IMR-90 (cell line): ENCODE measurements at regions not wholly inside any gene's neighbourhood (a gene's known extent, or its start where the extent isn't known, plus 50 kb on each side); places are given as distances from the start of the nearest gene placed in this dataset.

ENCODE experiments used
- ATAC-seq: fragments of 200-7000 bp; cut with Tn5 transposase; 2 replicates; pipeline ENCODE4 v1.9.1; 2020; ENCODE audit warnings: low read depth, mild to moderate bottlenecking, moderate library complexity
- BruUV-seq: library from RNA; stranded (reverse); fragments of 400-500 nt; replicated peaks from 2 replicates; lab custom pipeline; 2021; lab: Mats Ljungman, UMichigan
- CTCF ChIA-PET: fragments of 300-600 bp; formaldehyde crosslinking; extraction: SDS; loops from one replicate; lab custom pipeline; 2021; ENCODE audit warnings: antibody characterized with exemption; lab: Yijun Ruan, JAX
- POLR2A ChIA-PET: fragments of 300-600 bp; sonication (Branson Sonifier 250); formaldehyde crosslinking; loops from one replicate; lab custom pipeline; 2022; ENCODE audit warnings: antibody characterized with exemption; ENCODE audit not compliant: unreplicated experiment; lab: Charles Lee
- DNase-seq: peaks from one replicate; pipeline ENCODE4 v3.0.0; 2013
- H2AFZ ChIP-seq: replicated peaks from 2 replicates; pipeline ENCODE3; 2013; ENCODE audit warnings: low read length, mild to moderate bottlenecking; ENCODE audit not compliant: poor library complexity
- H2AK5ac ChIP-seq: 2 replicates; pipeline ENCODE4 v1.6.1; 2013; ENCODE audit warnings: low read depth, low read length, inconsistent platforms
- H2AK9ac ChIP-seq: replicated peaks from 2 replicates; pipeline ENCODE3; 2013; ENCODE audit warnings: mild to moderate bottlenecking, low read depth, low read length, moderate library complexity; ENCODE audit not compliant: poor library complexity
- H2BK120ac ChIP-seq: 2 replicates; pipeline ENCODE4 v1.6.1; 2013; ENCODE audit warnings: low read depth, low read length, inconsistent platforms
- H2BK15ac ChIP-seq: 3 replicates; pipeline ENCODE4 v1.6.1; 2013; ENCODE audit warnings: low read depth, low read length, inconsistent platforms
- H2BK20ac ChIP-seq: 2 replicates; pipeline ENCODE4 v1.6.1; 2013; ENCODE audit warnings: low read depth, mild to moderate bottlenecking, inconsistent platforms, low read length, moderate library complexity
- H2BK5ac ChIP-seq: 2 replicates; pipeline ENCODE4 v1.6.1; 2013; ENCODE audit warnings: mild to moderate bottlenecking, low read depth, low read length, inconsistent platforms; ENCODE audit not compliant: poor library complexity, severe bottlenecking
- H3K14ac ChIP-seq: replicated peaks from 2 replicates; pipeline ENCODE4 v1.6.1; 2013; ENCODE audit warnings: low read depth, low read length, inconsistent platforms
- H3K18ac ChIP-seq: 2 replicates; pipeline ENCODE4 v1.6.1; 2013; ENCODE audit warnings: low read depth, low read length, control low read depth
- H3K23ac ChIP-seq: 2 replicates; pipeline ENCODE4 v1.6.1; 2013; ENCODE audit warnings: low read depth, low read length, inconsistent platforms
- H3K27ac ChIP-seq: 2 replicates; pipeline ENCODE4 v1.5.1; 2013; ENCODE audit warnings: mild to moderate bottlenecking, control low read depth, low read length; ENCODE audit not compliant: insufficient read depth
- H3K27me3 ChIP-seq: 2 replicates; pipeline ENCODE4 v1.6.1; 2013; ENCODE audit warnings: low read length; ENCODE audit not compliant: control insufficient read depth, insufficient read depth
- H3K36me3 ChIP-seq: 2 replicates; pipeline ENCODE4 v1.6.1; 2013; ENCODE audit warnings: low read length, mixed read lengths; ENCODE audit not compliant: control insufficient read depth, insufficient read depth
- H3K4ac ChIP-seq: 2 replicates; pipeline ENCODE4 v1.6.1; 2013; ENCODE audit warnings: low read depth, low read length, inconsistent platforms
- H3K4me1 ChIP-seq: 2 replicates; pipeline ENCODE4 v1.6.1; 2013; ENCODE audit warnings: low read length, mixed read lengths; ENCODE audit not compliant: control insufficient read depth, insufficient read depth
- H3K4me2 ChIP-seq: 2 replicates; pipeline ENCODE4 v1.6.1; 2013; ENCODE audit warnings: low read depth, mild to moderate bottlenecking, control low read depth, low read length, moderate library complexity
- H3K4me3 ChIP-seq: 2 replicates; pipeline ENCODE4 v1.5.1; 2013; ENCODE audit warnings: low read depth, mild to moderate bottlenecking, control low read depth, low read length, moderate library complexity; ENCODE audit not compliant: insufficient read depth
- H3K56ac ChIP-seq: 2 replicates; pipeline ENCODE4 v1.6.1; 2013; ENCODE audit warnings: low read length, inconsistent platforms; ENCODE audit not compliant: insufficient read depth; ENCODE audit errors: extremely low read depth
- H3K79me1 ChIP-seq, 2 experiments: 2 replicates each; pipeline ENCODE4 v1.6.1; 2013; ENCODE audit warnings: low read length in 2 of 2, inconsistent platforms in 1 of 2, low read depth in 1 of 2
- H3K9ac ChIP-seq: 2 replicates; pipeline ENCODE4 v1.6.1; 2013; ENCODE audit warnings: low read depth, low read length, control low read depth
- H3K9me1 ChIP-seq: 2 replicates; pipeline ENCODE4 v1.6.1; 2013; ENCODE audit warnings: low read length, inconsistent platforms; ENCODE audit not compliant: insufficient read depth
- H3K9me3 ChIP-seq: 2 replicates; pipeline ENCODE4 v1.6.1; 2013; ENCODE audit warnings: low read length; ENCODE audit not compliant: control insufficient read depth, insufficient read depth
- H4K20me1 ChIP-seq: 2 replicates; pipeline ENCODE4 v1.6.1; 2013; ENCODE audit warnings: low read length, inconsistent platforms; ENCODE audit not compliant: insufficient read depth
- H4K5ac ChIP-seq: 2 replicates; pipeline ENCODE4 v1.6.1; 2013; ENCODE audit warnings: mild to moderate bottlenecking, low read depth, low read length, control low read depth
- H4K8ac ChIP-seq, 2 experiments: 2 replicates each; pipeline ENCODE4 v1.6.1; 2013; ENCODE audit warnings: low read depth in 2 of 2, low read length in 2 of 2, control low read depth in 1 of 2, inconsistent platforms in 1 of 2
- H4K91ac ChIP-seq: 2 replicates; pipeline ENCODE4 v1.6.1; 2013; ENCODE audit warnings: low read depth, low read length, inconsistent platforms; ENCODE audit not compliant: insufficient read depth
- BHLHE40 ChIP-seq: fragments of 150-350 bp; IDR thresholded peaks from 2 replicates; pipeline ENCODE4 v1.6.1; 2016; ENCODE audit warnings: mild to moderate bottlenecking, low read depth, low read length
- CEBPB ChIP-seq: IDR thresholded peaks from 2 replicates; pipeline ENCODE4 v1.6.1; 2012; ENCODE audit warnings: low read depth, low read length, improper control_type of control experiment
- CHD1 ChIP-seq: IDR thresholded peaks from 2 replicates; pipeline ENCODE4 v1.6.1; 2012; ENCODE audit warnings: low read depth, low read length, improper control_type of control experiment
- CTCF ChIP-seq: conservative IDR thresholded peaks from 2 replicates; pipeline ENCODE4 v1.5.1; 2012; ENCODE audit warnings: mild to moderate bottlenecking, low read depth, low read length, improper control_type of control experiment
- ELK1 ChIP-seq: fragments of 150-350 bp; IDR thresholded peaks from 2 replicates; pipeline ENCODE4 v1.6.1; 2016; ENCODE audit warnings: low read depth, mild to moderate bottlenecking, low read length, moderate library complexity, borderline replicate concordance
- FOS ChIP-seq: fragments of 150-350 bp; IDR thresholded peaks from 2 replicates; pipeline ENCODE4 v1.6.1; 2016; ENCODE audit warnings: low read depth, low read length
- MAFK ChIP-seq: IDR thresholded peaks from 2 replicates; pipeline ENCODE4 v1.6.1; 2012; ENCODE audit warnings: low read depth, low read length, improper control_type of control experiment
- MAZ ChIP-seq: IDR thresholded peaks from 2 replicates; pipeline ENCODE4 v1.6.1; 2012; ENCODE audit warnings: low read depth, mild to moderate bottlenecking, low read length, improper control_type of control experiment, moderate library complexity, borderline replicate concordance
- MXI1 ChIP-seq: IDR thresholded peaks from 2 replicates; pipeline ENCODE4 v1.6.1; 2012; ENCODE audit warnings: low read depth, mild to moderate bottlenecking, low read length, moderate library complexity, borderline replicate concordance
- NFE2L2 ChIP-seq: fragments of 150-350 bp; IDR thresholded peaks from 2 replicates; pipeline ENCODE4 v1.6.1; 2016; ENCODE audit warnings: low read depth, mild to moderate bottlenecking, low read length
- POLR2A ChIP-seq: IDR thresholded peaks from 2 replicates; pipeline ENCODE4 v1.6.1; 2012; ENCODE audit warnings: mild to moderate bottlenecking, low read depth, low read length
- RAD21 ChIP-seq: IDR thresholded peaks from 2 replicates; pipeline ENCODE4 v1.6.1; 2012; ENCODE audit warnings: low read length, improper control_type of control experiment
- RCOR1 ChIP-seq: IDR thresholded peaks from 2 replicates; pipeline ENCODE4 v1.6.1; 2012; ENCODE audit warnings: mild to moderate bottlenecking, low read length, improper control_type of control experiment; ENCODE audit not compliant: insufficient replicate concordance
- RFX5 ChIP-seq: IDR thresholded peaks from 2 replicates; pipeline ENCODE4 v1.8.0; 2012; ENCODE audit warnings: low read depth, mild to moderate bottlenecking, low read length, moderate library complexity
- SMC3 ChIP-seq: fragments of 150-350 bp; IDR thresholded peaks from 2 replicates; pipeline ENCODE4 v1.6.1; 2016; ENCODE audit warnings: low read depth, mild to moderate bottlenecking, antibody characterized with exemption, low read length, moderate library complexity
- USF2 ChIP-seq: fragments of 150-350 bp; IDR thresholded peaks from 2 replicates; pipeline ENCODE4 v1.6.1; 2017; ENCODE audit warnings: mild to moderate bottlenecking, antibody characterized with exemption, low read length, low read depth
- WGBS, 2 experiments: methylation state at CpG; one replicate each; pipeline versions ENCODE4 v1.1.5 to v1.1.7; 2013; ENCODE audit warnings: missing lambda C conversion rate in 2 of 2; ENCODE audit not compliant: insufficient read length in 1 of 2; ENCODE audit errors: extremely low coverage in 2 of 2; 5-methylcytosine and 5-hydroxymethylcytosine counted together
- dilution Hi-C: fragments of 300-500 bp; cut with HindIII; formaldehyde crosslinking; loops from one replicate; pipeline ENCODE4 v1.14.3; 2018; ENCODE audit warnings: low sequenced_read_pairs; ENCODE audit not compliant: unreplicated experiment
- in situ Hi-C: fragments of 300-500 bp; cut with MboI; formaldehyde crosslinking; loops from 3 replicates; pipeline ENCODE4 v1.14.3; 2019; ENCODE audit warnings: low sequenced_read_pairs, inconsistent platforms, mixed read lengths
- intact Hi-C: fragments of 100-400 bp; cut with micrococcal nuclease; formaldehyde crosslinking; loops from 2 replicates; pipeline ENCODE4 v1.10.0; 2022

- no peak overlapping the region for H2BK5ac ChIP-seq
These were observed 116.5 kb downstream of the DYRK2 start for GRCh38 chr12:67764946-67765619.

More at GRCh38 chr12:67764946-67765619, 116.5 kb downstream of the DYRK2 start:
- H3K4me1 ChIP-seq, result no peaks in the 10 kb centered on the region; the same call in 1 of the 2 replicates
- H3K56ac ChIP-seq, result no peak overlapping the region
- no peaks in the 10 kb centered on the region for H3K79me1 ChIP-seq
- no peak overlapping the region for H2AK5ac ChIP-seq
- no peak overlapping the region for H4K5ac ChIP-seq
- intact Hi-C loops, result no loop called here
- H3K27ac ChIP-seq, result no peak overlapping the region
- H2BK15ac ChIP-seq, result no peak overlapping the region
- H2AK9ac ChIP-seq, result no peak overlapping the region
- H3K27me3 ChIP-seq, result no peaks in the 10 kb centered on the region
- H3K4me2 ChIP-seq, result no peak overlapping the region
- DNase-seq (no peak), ATAC-seq (no peak)
- 100% methylated on average over 2 of the region's 5 CpGs; no CpG with 5 or more reads in 1 of the 2 experiments for WGBS, 2 experiments
- ChIA-PET POLR2A (no interaction called here), CTCF (no interaction called here)
- in situ Hi-C loops, result no loop called here
- 0 out of 2 replicates have a peak overlapping the region, but pooled peaks have one; percentile 36 for H3K14ac ChIP-seq
- H3K9me3 ChIP-seq, result no peaks in the 10 kb centered on the region
- no peaks in the 10 kb centered on the region for H4K20me1 ChIP-seq
- H3K36me3 ChIP-seq, result no peaks in the 10 kb centered on the region
- no peaks in the 10 kb centered on the region for H3K9me1 ChIP-seq
- TF ChIP-seq BHLHE40, result no peak
- TF ChIP-seq MAZ, result no peak
- no peak for TF ChIP-seq RAD21
- no peak for TF ChIP-seq RFX5
- no peak for TF ChIP-seq SMC3
- no peak for TF ChIP-seq CHD1
- no peak for TF ChIP-seq POLR2A
- TF ChIP-seq MAFK, result no peak
- no peak for TF ChIP-seq CEBPB
- TF ChIP-seq ELK1, result no peak
- TF ChIP-seq FOS, result no peak
- no peak for TF ChIP-seq USF2
- TF ChIP-seq NFE2L2, result no peak
- TF ChIP-seq CTCF, result no peak
- no peak for TF ChIP-seq RCOR1
- TF ChIP-seq MXI1, result no peak
- dilution Hi-C loops, result no loop called here
- peak overlapping the region; percentile 32; the same call in 1 of the 2 replicates for H2BK120ac ChIP-seq
- no TSS peak for BruUV-seq
- H4K91ac ChIP-seq, result no peak overlapping the region
- no peak overlapping the region; the same call in 1 of the 2 replicates for H3K4ac ChIP-seq
- H4K8ac ChIP-seq, result no peak overlapping the region
- H3K23ac ChIP-seq, result no peak overlapping the region
- H2BK20ac ChIP-seq, result no peak overlapping the region
- H3K18ac ChIP-seq, result no peak overlapping the region
- H3K9ac ChIP-seq, result no peak overlapping the region
- no peak overlapping the region for H2AFZ ChIP-seq
- H3K4me3 ChIP-seq, result no peak overlapping the region
